ENCODE measurements at regions not wholly inside any gene's neighbourhood (a gene's known extent, or its start where the extent isn't known, plus 50 kb on each side); places are given as distances from the start of the nearest gene placed in this dataset.

DNA sequence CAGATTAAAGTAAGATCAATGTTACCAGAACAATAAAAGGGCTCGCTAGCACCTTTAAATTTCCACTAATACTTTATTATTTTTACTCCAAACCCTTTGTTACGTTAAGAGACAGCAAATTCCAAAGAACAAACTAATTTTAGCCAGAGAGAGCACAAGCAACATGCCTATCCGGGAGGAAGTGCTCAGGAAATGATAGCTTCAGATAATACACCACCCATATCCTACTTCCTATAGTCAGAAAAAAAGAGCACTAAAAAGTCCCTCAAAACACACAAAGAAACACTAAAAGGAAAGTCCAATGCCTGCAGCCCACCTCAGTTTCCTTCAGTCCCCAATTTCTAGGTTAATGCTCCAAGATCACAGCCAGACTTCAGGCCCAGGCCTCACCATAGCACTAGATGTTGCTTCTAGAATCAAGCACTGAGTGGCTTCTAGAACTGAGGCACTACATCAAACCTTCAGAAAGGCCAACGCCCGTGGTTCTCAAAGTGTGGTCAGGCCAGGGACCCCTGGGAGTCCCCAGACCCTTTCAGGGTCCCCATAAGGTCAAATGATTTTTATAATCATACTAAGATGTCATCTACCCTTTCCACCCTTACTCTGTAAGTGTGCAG lies 142.6 kb downstream of the PSMG1 start:
- no peak for TF ChIP-seq EP300 (IDR thresholded peaks at IDR 0.05; ENCODE audit: low read depth)
- TF ChIP-seq, protein P1, sequence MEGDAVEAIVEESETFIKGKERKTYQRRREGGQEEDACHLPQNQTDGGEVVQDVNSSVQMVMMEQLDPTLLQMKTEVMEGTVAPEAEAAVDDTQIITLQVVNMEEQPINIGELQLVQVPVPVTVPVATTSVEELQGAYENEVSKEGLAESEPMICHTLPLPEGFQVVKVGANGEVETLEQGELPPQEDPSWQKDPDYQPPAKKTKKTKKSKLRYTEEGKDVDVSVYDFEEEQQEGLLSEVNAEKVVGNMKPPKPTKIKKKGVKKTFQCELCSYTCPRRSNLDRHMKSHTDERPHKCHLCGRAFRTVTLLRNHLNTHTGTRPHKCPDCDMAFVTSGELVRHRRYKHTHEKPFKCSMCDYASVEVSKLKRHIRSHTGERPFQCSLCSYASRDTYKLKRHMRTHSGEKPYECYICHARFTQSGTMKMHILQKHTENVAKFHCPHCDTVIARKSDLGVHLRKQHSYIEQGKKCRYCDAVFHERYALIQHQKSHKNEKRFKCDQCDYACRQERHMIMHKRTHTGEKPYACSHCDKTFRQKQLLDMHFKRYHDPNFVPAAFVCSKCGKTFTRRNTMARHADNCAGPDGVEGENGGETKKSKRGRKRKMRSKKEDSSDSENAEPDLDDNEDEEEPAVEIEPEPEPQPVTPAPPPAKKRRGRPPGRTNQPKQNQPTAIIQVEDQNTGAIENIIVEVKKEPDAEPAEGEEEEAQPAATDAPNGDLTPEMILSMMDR (IDR thresholded peaks at IDR 0.05) = no peak
